ENCODE measurements at regions not wholly inside any gene's neighbourhood (a gene's known extent, or its start where the extent isn't known, plus 50 kb on each side); places are given as distances from the start of the nearest gene placed in this dataset.

DNA sequence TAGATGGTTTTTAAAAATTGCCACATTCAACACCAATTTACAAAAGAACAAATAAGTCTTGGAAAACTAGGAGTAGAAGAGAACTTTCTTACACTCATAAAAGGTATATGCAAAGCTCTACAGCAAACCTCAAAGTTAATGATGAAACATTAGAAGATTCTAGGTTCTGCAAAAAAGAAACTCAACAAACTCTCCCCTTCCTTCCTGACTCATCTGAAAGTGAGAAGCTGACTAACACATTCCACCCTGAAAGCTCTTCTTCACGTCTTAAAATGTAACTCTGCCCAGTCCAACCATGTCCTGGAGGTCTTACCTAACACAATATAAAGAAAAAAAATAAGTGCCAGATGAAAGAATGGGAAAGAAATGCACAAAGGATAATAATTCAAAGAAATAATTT lies 218.9 kb upstream of the ISX start:
- TF ChIP-seq CTCF (IDR thresholded peaks at IDR 0.05) (no peak), POLR2A (IDR thresholded peaks at IDR 0.05) (no peak)

All from thyroid gland (tissue), 4 donors.